ENCODE measurements at regions not wholly inside any gene's neighbourhood (a gene's known extent, or its start where the extent isn't known, plus 50 kb on each side); places are given as distances from the start of the nearest gene placed in this dataset.

- no peak for TF ChIP-seq POLR2AphosphoS5 (IDR thresholded peaks at IDR 0.05)
- no peak for TF ChIP-seq POLR2A (IDR thresholded peaks at IDR 0.05)
- no peak for TF ChIP-seq CTCF (IDR thresholded peaks at IDR 0.05 in 8 of 11, conservative IDR thresholded peaks at IDR 0.05 in 3 of 11)
- DNase-seq, result no peak
- Histone ChIP-seq H3K4me1 (no peaks in the 10 kb centered on the region), H3K36me3 (no peaks in the 10 kb centered on the region), H3K9me3 (no peaks in the 10 kb centered on the region), H3K27me3 (replicated peaks in 1 of 7) (no peaks in the 10 kb centered on the region), H3K27ac (no peak overlapping the region), H3K4me3 (no peak overlapping the region)
- 48 to 69% (median 53%) methylated on average over 2 of the region's 2 CpGs for WGBS, 5 donors
- intact Hi-C loops (cut with DNase I; ENCODE audit: low total_unique reads), result no loop called here
Measured at GRCh38 chr7:126378642-126379041, 874.1 kb downstream of the GRM8 start.

GRCh38 chr7:126370038-126370668, 882.6 kb downstream of the GRM8 start:
- no peak for TF ChIP-seq POLR2AphosphoS5 (IDR thresholded peaks at IDR 0.05)
- Histone ChIP-seq H3K4me3 (no peak overlapping the region), H3K27me3 (replicated peaks in 1 of 7) (no peaks in the 10 kb centered on the region), H3K4me1 (no peaks in the 10 kb centered on the region), H3K27ac (no peak overlapping the region), H3K9me3 (peaks cover 0 to 12% (median 2%) of the 10 kb centered on the region in 8 donors), H3K36me3 (no peaks in the 10 kb centered on the region)
- 80 to 91% (median 88%) methylated on average over 1 of the region's 1 CpG for WGBS, 5 donors
- intact Hi-C loops (cut with DNase I; ENCODE audit: low total_unique reads), result no loop called here
- DNase-seq, result no peak

GRCh38 chr7:126362746-126363145, 890.0 kb downstream of the GRM8 start:
- Histone ChIP-seq H3K36me3 (no peaks in the 10 kb centered on the region), H3K4me1 (no peaks in the 10 kb centered on the region), H3K4me3 (no peak overlapping the region), H3K27ac (no peak overlapping the region), H3K9me3 (no peaks in the 10 kb centered on the region), H3K27me3 (replicated peaks in 1 of 7) (no peaks in the 10 kb centered on the region)
- DNase-seq, result no peak
- intact Hi-C loops (cut with DNase I; ENCODE audit: low total_unique reads), result no loop called here
- TF ChIP-seq CTCF (IDR thresholded peaks at IDR 0.05 in 8 of 11, conservative IDR thresholded peaks at IDR 0.05 in 3 of 11) (no peak), POLR2AphosphoS5 (IDR thresholded peaks at IDR 0.05) (no peak), POLR2A (IDR thresholded peaks at IDR 0.05) (no peak)
- 53 to 82% (median 63%) methylated on average over 1 of the region's 1 CpG for WGBS, 5 donors

- Histone ChIP-seq H3K9me3 (no peaks in the 10 kb centered on the region), H3K27me3 (replicated peaks in 1 of 7) (no peaks in the 10 kb centered on the region), H3K27ac (no peak overlapping the region), H3K4me3 (no peak overlapping the region), H3K36me3 (no peaks in the 10 kb centered on the region), H3K4me1 (no peaks in the 10 kb centered on the region)
- no peak for TF ChIP-seq POLR2A (IDR thresholded peaks at IDR 0.05)
- no peak for TF ChIP-seq POLR2AphosphoS5 (IDR thresholded peaks at IDR 0.05)
- TF ChIP-seq CTCF (IDR thresholded peaks at IDR 0.05 in 8 of 11, conservative IDR thresholded peaks at IDR 0.05 in 3 of 11), result no peak
- 80 to 90% (median 87%) methylated on average over 3 of the region's 3 CpGs for WGBS, 5 donors
- DNase-seq, result no peak
- intact Hi-C loops (cut with DNase I; ENCODE audit: low total_unique reads), result no loop called here
Measured at GRCh38 chr7:126361183-126361582, 891.6 kb downstream of the GRM8 start.

GRCh38 chr7:126339813-126340212, 912.9 kb downstream of the GRM8 start:
- Histone ChIP-seq H3K9me3 (peaks cover 0 to 10% (median 0%) of the 10 kb centered on the region in 8 donors), H3K27ac (no peak overlapping the region), H3K4me1 (no peaks in the 10 kb centered on the region), H3K4me3 (no peak overlapping the region), H3K27me3 (replicated peaks in 1 of 7) (no peaks in the 10 kb centered on the region), H3K36me3 (no peaks in the 10 kb centered on the region)
- intact Hi-C loops (cut with DNase I; ENCODE audit: low total_unique reads), result no loop called here
- no peak for DNase-seq
- TF ChIP-seq POLR2AphosphoS5 (IDR thresholded peaks at IDR 0.05) (no peak), POLR2A (IDR thresholded peaks at IDR 0.05) (no peak), CTCF (IDR thresholded peaks at IDR 0.05 in 8 of 11, conservative IDR thresholded peaks at IDR 0.05 in 3 of 11) (no peak)
- 66 to 80% (median 73%) methylated on average over 4 of the region's 4 CpGs for WGBS, 5 donors

All from spleen (tissue), 11 donors.